ENCODE measurements at regions not wholly inside any gene's neighbourhood (a gene's known extent, or its start where the extent isn't known, plus 50 kb on each side); places are given as distances from the start of the nearest gene placed in this dataset.

GRCh38 chr10:28801247-28801646 lies 123.9 kb downstream of the BAMBI start:
- TF ChIP-seq CTCF (IDR thresholded peaks at IDR 0.05; ENCODE audit: low read depth, low read length, missing control alignments), result no peak
- no peak for DNase-seq (ENCODE audit: low read depth)
- H3K4me3 ChIP-seq (ENCODE audit: low read depth, low read length), result no peak overlapping the region

GRCh38 chr10:28801869-28802268 lies 124.5 kb downstream of the BAMBI start:
- TF ChIP-seq CTCF (IDR thresholded peaks at IDR 0.05; ENCODE audit: low read depth, low read length, missing control alignments), result no peak
- DNase-seq (ENCODE audit: low read depth), result no peak
- no peak overlapping the region for H3K4me3 ChIP-seq (ENCODE audit: low read depth, low read length)

- H3K4me3 ChIP-seq (ENCODE audit: low read depth, low read length), result no peak overlapping the region
- no peak for TF ChIP-seq CTCF (IDR thresholded peaks at IDR 0.05; ENCODE audit: low read depth, low read length, missing control alignments)
- DNase-seq (ENCODE audit: low read depth), result no peak
Observed at GRCh38 chr10:28805390-28805789, 128.1 kb downstream of the BAMBI start.

GRCh38 chr10:28806488-28806941 lies 129.2 kb downstream of the BAMBI start:
- no peak overlapping the region for H3K4me3 ChIP-seq (ENCODE audit: low read depth, low read length)
- TF ChIP-seq CTCF (IDR thresholded peaks at IDR 0.05; ENCODE audit: low read depth, low read length, missing control alignments), result no peak
- no peak for DNase-seq (ENCODE audit: low read depth)

GRCh38 chr10:28806951-28807759 lies 129.8 kb downstream of the BAMBI start:
- DNase-seq (ENCODE audit: low read depth), result no peak
- no peak for TF ChIP-seq CTCF (IDR thresholded peaks at IDR 0.05; ENCODE audit: low read depth, low read length, missing control alignments)
- no peak overlapping the region for H3K4me3 ChIP-seq (ENCODE audit: low read depth, low read length)

GRCh38 chr10:28807760-28808613 lies 130.7 kb downstream of the BAMBI start:
- no peak for TF ChIP-seq CTCF (IDR thresholded peaks at IDR 0.05; ENCODE audit: low read depth, low read length, missing control alignments)
- H3K4me3 ChIP-seq (ENCODE audit: low read depth, low read length), result no peak overlapping the region
- no peak for DNase-seq (ENCODE audit: low read depth)
